Effector CD4-positive, alpha-beta T cell (primary cell): ENCODE measurements at regions not wholly inside any gene's neighbourhood (a gene's known extent, or its start where the extent isn't known, plus 50 kb on each side); places are given as distances from the start of the nearest gene placed in this dataset.

Experiments
- DNase-seq: peaks from one replicate; pipeline ENCODE4 v3.0.0-alpha.2; 2020

DNA sequence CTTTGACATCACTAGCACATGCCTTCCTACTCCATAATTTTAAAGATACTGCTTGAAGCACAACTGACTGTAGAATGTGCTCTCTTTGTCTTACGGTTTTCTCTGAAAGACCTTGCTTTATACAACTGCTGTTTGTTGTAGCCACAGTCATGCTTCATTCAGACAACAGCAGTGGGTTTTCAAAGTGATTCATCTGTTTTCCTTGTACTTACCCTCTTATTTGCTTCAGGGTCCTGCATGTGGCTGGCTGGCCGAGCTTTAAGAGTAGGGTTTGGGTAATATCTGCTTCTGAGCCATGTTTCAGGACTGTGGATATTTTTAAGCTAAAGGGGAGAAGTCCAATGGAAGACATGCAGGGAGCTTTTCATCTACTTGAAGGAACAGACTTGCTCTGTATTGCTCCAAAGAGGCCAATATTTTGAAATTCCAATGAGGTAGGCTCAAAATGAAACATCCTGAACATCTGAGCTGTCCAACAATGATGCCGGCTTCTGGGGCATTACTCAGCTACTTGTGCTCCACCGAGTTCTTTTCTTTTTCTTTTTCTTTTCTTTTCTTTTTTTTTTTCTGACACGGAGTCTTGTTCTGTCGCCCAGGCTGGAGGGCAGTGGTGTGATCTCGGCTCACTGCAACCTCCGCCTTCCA, 160.2 kb upstream of the SGK1 start:
- no peak for DNase-seq

DNA sequence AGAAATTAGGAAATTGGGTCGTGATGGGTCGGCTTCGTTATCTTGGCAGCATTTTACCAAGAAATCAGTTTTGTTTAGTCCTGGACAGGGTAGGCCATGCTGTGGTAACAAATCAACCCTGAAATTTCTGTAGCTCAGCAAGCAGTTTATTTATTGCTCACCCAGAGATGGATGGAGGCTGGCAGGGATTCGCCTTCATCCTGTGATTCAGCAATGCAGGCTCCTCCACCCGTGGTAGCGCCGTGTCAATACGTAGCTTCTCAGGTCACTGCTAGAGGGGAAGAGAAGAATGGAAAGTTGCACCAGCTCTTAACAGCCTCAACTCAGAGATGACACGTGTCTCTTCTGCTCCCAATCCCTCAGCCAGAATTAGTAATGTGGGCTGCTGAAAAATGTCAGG, 157.0 kb upstream of the SGK1 start:
- DNase-seq = no peak

- no peak for DNase-seq
These were observed 154.7 kb upstream of the SGK1 start for GRCh38 chr6:134472661-134473060.

- no peak for DNase-seq
These were observed 154.1 kb upstream of the SGK1 start for GRCh38 chr6:134472046-134472445.

DNA sequence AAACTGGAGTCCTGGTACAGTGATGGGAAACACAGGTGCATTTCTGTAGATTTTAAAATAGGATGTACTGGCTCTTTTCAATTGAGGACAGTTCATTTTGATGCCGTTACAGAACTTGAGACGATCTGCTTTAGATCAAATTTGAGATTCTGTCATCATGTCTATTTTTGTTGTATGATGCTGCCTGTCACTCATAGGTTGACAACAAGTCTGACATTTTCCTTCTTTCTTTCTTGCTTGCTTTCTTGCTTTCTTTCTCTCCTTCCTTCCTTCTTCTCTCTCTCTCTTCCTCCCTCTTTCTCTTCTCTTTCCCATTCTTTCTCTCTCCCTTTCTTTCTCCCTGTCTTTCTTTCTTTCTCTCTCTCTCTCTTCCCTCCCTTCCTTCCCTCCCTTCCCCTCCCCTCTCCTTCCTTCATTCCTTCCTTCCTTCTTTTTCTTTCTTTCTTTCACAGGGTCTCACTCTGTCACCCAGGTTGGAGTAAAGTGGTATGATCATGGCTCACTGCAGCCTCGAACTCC, 152.6 kb upstream of the SGK1 start:
- no peak for DNase-seq

DNA sequence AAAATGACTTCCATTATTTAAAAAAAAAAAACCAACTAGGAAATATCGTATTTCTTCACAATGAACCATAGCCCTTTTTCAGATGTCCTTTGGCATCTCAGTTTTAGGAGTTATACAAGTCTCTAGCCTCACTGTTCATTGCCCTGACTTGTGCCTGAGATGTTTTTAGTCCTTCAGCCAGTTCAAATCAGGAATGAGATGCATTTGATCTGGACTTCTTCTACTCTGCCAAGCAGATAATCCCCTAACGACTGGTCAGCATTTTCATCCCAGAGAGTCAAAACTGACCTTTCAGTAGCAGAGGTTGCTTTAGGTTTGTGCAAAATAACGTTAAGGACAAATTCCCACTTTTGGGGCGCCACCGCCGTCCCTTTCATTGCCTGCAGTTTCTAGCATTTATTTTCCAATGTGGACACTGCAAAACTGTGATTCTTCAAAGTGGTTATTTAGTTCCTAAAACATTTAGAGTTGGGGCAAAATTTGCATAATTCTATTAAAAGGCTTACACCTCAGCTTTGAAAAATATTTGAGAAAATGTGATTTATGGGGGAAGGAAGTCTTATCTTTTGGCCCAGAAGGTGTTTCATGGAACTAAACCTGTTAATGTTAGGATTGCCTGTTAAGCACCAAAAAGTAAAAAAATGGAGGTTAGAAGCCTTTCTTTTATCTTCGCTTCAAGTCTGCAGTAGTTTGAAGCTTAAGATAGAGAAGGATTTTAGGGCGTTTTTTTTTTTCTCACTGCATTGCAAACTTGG, 152.0 kb upstream of the SGK1 start:
- no peak for DNase-seq

DNA sequence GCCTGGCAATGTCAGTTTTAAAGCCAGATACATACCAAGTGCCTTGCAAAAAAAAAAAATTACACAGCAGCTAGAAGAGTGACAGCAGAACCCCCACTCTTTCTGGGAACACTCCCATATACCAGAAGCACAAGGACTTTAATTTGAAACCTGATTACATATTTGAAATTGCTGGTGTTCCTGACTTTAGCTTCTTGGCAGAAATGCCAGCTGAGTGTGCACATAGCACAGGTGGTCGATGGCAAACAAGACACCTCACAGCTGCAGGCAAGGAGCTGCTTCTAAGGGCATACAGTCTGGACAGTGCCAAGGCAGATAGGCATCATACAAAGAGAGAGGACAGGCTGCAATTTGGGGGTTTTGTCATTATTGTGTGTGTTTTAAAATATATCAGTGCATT, 150.7 kb upstream of the SGK1 start:
- no peak for DNase-seq

DNA sequence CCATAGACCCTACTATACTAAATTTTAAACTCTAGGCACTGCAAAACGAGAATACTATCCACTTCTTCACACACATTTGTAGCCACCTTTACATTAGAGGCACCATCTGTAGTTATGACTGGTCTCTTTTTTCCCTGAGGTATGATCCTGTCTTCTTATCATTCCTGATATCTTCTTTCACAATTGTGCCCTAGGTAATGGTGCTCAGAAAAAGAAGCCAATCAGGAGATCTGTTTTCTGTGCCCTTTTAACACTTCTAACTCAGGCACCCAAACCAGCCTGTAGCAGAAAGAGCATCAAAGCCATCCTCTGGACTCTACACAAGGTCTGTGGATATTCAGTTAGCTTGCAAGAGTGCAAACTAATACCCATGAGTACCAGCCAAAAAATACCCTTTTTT, 149.7 kb upstream of the SGK1 start:
- DNase-seq = no peak

GRCh38 chr6:134466771-134467525, 149.0 kb upstream of the SGK1 start:
- DNase-seq = no peak

DNA sequence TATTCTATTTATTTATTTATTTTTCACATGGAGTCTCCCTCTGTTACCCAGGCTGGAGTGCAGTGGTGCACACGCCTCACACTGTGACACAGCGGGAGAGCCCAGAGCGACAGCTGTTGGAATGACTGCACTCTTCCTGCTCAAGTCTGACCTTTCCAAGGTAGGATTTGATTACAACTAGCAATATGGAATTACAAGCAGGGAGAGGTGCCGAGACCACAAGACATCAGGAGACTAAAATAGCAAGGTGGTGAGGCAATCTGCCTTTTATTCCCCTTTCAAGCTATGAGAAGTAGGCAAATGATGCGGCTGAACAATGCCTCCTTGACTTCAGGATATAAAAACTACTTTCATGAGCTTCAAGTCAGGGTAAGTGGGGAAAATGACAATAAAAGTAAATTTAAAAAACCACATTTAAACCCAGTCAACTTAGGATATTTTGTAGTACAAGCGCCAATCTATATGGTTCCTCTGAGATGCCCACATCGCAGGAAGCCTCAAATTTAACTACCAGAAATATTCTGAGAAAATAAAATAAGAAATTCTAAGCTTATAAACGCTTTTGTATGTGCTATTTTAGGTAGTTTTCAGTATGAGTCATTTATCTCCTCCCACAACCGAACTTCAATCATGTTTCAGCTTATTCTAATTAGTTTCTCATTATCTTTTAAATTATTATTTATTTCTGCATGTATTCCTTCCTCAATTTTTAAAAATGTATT, 146.9 kb upstream of the SGK1 start:
- no peak for DNase-seq

- DNase-seq = no peak
These were observed 141.1 kb upstream of the SGK1 start for GRCh38 chr6:134458857-134459657.

- DNase-seq = no peak
These were observed 140.0 kb upstream of the SGK1 start for GRCh38 chr6:134457941-134458340.

- DNase-seq = no peak
These were observed 138.3 kb upstream of the SGK1 start for GRCh38 chr6:134456226-134456625.

GRCh38 chr6:134455319-134455718, 137.4 kb upstream of the SGK1 start:
- no peak for DNase-seq

DNA sequence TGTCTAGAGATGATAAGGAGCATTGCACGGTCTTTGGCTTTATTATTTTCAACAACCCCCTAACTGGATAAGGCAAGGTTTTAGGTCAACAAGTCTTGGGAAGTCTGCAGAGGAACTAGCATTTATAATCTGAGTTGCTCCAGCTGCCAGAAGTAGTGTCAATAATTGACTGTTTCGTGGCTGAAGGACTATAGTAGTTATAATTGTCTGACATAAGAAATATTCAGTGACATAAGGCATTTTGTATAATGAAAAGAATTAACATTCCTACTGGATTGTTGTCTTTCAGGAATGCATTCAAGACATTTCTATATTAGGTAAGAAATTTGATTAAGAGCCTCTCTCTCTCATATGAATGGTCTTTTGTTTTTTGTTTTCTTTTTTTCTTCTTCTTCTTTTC, 136.9 kb upstream of the SGK1 start:
- no peak for DNase-seq

GRCh38 chr6:134453792-134454510, 136.0 kb upstream of the SGK1 start:
- DNase-seq = no peak

- no peak for DNase-seq
These were observed 135.0 kb upstream of the SGK1 start for GRCh38 chr6:134452906-134453305.

GRCh38 chr6:134451529-134451928, 133.6 kb upstream of the SGK1 start:
- no peak for DNase-seq

GRCh38 chr6:134449781-134450180, 131.9 kb upstream of the SGK1 start:
- no peak for DNase-seq

DNA sequence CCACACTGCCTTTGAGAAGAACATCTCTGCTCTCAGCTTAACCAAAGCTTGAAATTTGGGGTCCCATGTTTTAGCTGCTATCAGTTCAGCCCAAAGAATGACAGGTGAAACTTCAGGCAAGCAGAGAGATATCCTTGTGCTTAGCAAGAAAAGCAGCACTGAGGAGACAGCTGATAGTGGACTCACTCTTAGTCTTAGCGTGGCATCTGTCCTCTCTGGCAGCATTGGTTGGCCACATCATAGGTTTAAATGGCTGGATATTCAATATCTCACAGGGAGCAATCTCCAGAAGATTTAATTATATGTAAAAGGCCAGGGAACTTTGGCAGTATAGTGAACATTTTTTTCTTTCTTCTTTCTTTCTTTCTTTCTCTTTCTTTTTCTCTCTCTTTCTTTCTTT, 131.1 kb upstream of the SGK1 start:
- no peak for DNase-seq

GRCh38 chr6:134447883-134448387, 130.0 kb upstream of the SGK1 start:
- no peak for DNase-seq
